GM19025 (cell line): ENCODE measurements at regions not wholly inside any gene's neighbourhood (a gene's known extent, or its start where the extent isn't known, plus 50 kb on each side); places are given as distances from the start of the nearest gene placed in this dataset.

ENCODE experiments used
- ATAC-seq: cut with Tn5 transposase; IDR thresholded peaks from one replicate; pipeline ENCODE4 v1.9.1; 2021; ENCODE audit warnings: mild to moderate bottlenecking, low read depth, moderate library complexity; ENCODE audit not compliant: unreplicated experiment

DNA sequence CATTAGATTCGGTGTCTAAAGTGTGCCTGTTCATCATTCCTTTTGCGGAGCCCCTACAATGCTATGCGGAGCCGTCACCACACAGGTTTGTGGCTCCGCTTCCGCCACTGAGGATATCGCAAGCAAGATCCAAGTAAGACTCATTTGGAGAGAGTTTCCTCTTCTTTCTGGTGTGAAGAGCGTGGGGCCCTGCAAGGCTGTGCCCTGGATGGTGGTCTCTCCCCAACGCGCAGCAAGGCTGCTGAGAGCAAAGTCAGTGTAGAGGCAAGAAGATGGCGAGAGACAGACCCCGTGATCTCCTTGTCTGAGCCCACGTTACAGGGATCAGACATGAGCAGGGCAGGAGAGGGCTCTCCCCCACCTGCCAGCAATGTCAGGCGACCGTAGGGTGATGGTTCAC is 96.3 kb upstream of the AFDN start:
- ATAC-seq, result no peak

DNA sequence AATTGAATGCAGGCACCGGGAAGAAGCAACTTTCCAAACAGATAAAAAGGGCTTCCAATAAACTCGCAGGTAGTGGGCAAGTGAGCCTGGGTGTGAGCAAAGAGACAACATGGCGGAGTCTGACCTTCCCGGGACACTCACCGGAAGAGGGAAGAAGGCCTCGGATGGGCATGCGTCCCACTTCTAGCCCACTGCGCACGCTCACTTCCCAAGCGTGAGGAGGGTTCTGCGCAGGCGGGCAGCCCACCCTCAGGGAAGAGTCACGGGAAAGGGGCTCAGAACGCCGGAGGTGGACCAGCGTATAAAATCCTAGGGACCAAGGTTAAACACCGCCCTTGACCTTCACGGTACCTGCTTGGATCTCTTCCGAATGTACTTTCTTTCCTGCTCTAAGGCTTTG is 95.5 kb upstream of the AFDN start:
- ATAC-seq, result no peak

DNA sequence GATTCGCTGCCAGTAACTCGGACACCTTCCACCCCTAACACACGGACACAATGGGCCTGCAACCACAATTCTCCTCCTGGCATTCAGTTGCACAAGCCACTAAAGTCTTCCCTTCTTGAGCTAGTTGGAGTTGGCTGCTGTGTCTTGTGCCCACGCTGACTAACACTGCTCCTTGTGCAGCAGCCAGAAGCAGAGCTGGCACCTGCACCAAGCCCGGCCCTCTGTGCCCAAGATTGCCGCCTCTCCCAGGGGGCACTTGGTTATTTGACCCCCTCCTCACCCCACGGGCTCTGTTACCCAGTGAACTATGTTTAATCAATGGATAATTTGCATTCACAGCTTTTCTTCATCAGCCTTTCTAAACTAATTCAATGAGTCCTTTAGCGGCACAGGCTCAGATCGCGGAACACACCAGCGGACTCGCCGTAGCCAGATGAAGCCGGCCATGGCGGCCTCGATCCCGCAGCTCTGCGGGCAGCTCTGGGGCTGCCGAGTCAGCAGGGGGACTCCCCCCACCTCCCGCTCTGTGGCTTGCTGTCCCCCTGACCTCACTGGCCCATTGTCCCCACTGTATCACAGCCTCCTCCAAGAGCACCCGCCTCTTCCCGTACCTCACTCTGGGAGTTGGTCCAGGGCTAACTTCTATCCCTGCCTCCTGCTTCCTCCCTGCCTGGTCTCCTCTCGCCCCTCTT is 94.8 kb upstream of the AFDN start:
- no peak for ATAC-seq

DNA sequence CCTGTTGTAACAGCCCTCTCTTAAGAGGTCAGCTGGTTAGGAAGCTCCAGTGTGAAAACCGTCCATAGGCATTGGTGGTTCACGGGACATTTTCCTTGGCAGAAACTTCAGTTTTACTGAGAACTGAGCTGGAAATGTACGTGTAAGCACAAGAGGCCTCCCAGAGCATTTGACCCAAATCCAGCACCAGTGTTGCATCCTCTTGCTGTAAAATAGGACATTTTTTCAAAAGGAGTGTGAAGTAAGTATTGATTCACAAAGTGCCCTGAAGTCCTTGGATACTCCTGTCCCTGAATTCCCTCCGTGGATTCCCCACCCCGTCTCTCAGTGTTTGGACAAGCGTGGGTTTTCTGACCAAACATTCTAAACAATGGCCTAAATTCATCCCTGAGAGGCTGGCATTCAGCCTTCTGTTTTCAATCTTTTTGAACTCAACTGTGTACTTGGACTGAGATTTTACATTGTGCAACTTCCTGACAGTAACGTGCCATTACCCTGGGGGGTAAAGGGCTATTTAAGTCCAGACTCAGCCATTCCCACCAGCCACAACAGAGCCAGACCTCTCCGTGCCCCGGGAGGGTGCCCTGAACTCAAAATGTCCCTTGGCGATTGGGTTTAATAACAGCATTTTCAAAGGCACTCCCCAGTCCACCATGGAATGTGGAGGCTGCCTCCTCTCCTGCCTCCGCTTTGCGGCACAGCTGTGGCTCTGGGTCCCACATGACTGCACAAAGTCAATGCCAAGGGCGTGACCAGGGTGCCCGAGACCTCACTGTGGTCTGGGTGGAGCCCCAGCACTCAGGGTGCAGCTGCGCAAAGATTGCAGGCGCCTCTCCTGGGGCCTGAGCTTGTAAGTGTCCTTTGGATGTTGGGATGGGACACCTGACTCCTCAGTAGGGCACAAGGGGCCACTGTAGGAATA is 92.7 kb upstream of the AFDN start:
- ATAC-seq, result no peak

DNA sequence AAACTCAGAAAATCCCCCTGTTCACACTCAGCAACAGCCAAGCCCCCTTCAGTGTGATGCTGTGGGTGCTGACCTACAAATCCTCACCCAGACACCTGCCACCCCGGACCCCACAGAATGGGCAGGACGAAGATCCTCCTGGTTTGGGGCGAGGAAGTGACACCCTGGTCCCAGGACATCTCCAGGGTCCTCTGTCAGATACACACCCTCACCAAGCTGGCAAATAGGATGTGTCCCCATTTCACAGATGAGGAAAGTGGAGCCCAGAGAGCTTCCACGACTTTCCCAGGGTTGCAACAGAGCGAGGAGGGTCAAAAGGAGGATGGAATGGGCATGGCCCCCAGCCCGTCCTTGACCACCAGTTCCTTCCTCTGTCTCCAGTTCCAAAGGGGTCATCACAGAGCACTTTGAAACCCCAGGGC is 92.0 kb upstream of the AFDN start:
- no peak for ATAC-seq

DNA sequence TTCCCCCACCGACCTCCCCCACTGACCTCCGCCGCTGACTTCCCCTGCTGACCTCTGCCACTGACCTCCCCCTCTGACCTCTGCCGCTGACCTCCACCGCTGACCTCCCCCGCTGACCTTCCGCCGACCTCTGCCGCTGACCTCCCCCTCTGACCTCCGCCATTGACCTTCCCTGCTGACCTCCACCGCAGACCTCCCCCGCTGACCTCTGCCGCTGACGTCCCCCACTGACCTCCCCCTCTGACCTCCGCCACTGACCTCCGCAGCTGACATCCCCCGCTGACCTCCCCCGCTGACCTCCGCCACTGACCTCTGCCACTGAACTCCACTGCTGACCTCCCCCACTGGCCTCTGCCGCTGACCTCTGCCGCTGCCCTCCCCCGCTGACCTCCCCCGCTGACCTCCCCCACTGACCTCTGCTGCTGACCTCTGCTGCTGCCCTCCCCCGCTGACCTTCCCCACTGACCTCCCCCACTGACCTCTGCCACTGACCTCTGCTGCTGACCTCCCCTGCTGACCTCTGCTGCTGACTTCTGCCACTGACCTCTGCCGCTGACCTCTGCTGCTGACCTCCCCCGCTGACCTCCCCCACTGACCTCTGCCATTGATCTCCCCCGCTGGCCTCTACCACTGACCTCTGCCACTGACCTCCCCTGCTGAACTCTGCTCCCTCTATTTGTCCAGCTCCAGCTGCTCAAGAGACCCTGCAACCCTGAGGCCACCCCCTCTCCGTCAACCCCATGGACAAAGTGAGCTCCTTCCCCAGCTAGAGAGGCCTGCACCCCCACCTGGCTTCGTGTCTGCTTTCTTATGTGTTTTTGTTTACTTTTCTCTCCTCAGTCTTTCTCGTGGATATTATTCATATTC is 91.4 kb upstream of the AFDN start:
- no peak for ATAC-seq

DNA sequence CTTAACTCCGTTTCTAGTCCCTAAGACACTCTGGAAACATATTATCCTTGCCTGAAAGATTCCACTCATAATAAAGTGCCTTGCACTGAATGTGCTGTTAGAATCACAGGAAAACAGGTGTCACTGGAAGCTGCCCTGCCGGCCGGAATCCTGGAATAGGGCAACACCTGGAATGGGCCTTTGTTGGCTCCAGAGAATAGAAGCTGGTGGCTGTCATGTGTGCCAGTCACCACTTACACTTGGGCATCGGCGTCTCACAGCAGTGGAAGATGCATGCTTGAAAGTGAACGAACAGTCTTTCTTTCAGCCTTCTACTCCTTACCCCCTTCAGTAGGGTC is 90.8 kb upstream of the AFDN start:
- ATAC-seq, result no peak

DNA sequence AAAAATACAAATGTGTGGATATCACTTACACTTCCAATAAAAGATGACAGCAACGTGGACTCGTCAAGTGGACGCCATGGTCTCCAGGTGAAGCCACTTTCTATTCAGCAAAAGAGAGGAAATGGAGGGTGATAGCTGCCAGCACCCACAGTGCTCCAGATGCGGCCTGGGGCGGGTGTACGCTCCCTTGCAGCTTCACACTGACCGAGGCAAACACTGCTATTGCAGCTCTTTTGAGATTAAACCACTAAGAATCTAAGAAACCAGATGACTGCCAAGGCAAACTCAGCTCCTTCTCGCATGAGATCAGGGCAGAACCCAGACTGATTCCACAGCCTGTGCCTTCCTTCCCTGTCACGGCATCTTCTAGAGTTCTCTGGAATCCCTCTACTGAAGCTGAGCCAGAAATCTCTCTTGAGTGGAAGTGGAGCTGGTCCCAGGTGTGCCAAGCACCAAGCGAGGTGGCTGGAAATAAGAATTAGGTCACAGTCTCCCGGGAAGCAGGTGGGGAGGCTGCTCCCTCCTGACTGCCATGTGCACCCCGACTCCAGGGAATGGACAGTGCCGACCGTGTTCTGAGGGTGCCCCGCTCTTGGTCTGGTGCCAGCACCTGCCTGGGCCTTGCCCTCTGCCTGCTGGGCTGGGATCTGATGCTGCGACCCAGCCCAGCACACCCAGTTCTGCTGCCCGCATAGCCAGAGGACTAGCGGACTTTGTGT is 90.1 kb upstream of the AFDN start:
- no peak for ATAC-seq

DNA sequence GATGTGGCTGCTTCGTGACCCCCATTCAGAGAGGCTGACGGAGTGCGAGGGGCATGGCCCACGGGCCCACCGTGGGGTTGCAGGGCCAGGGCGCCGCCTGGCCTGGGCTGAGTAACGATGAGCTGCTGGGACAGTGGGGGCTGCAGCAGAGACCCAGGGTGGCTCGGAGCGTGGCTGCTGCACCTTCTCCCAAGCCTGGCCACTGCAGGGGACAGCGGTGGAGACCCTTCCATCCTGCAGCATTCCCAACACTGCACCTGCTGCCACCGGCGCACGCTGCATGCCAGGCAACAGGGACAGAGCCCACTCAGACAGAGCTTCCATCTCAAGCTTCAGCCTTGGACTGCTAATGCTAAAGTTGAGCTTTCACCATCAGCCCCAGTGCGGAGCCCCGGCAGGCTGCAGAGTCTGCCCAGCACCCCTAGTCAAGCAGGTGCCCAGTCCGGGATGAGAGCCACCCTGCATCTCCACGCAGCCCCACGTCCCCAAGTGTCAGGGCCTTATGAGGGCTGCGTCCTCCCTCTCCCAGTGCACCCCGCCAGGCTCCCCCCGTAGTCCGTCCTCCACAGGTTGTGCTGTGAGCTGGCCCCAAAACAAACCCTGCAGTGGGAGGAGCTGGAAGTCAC is 89.4 kb upstream of the AFDN start:
- ATAC-seq, result no peak

DNA sequence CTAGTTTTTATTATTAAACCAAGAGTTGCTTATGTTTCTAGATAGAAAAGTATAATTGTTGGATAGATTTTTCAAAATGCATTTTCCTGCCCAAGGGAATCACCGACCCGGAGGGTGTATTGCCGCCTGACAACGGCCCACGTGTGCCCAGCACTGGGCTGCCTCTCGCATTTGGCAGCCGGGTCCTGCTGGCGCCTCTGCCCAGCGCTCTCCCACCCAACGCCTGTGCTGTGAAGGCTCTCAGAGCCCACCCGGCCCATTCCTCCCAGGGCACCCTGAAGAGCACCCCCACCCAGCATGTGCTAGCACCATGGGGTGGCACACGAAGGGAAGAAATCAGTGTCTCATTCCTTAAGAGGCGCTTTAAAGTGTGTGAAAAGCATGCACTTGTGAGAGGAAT is 88.3 kb upstream of the AFDN start:
- no peak for ATAC-seq

DNA sequence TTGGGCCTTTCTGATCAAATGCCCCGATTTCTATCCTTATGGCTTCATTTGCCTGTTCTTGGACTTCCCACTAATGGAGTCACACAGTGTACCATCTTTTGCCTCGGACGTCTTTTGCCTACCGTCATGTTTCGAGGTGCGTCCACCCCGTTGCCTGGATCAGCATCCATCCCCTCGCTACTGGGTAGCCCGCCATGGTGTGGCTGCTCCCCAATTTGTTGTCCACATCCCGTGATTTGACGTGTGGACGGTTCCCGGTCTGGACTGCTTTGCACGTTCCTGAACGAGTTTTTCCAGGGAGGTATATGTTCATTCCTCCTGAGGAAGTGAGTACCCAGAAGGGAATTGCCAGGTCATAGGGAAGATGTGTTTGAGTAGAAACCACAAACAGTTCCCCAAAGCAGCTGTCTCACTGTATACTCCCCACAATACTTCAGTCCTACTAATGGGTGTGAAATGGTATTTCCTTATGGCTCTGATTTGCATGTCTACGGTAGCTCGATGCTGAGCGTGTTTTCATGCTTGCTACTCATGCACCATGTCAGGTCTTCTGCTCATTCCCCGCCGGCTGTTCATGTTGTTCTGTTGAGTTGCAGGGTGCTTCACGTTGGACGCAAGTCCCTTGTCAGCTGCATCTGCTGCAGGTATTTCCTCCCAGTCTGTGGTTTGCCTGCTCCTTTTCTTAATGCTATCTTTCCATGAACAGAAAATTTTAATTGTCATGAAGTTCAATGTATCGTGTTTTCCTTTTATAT is 86.8 kb upstream of the AFDN start:
- ATAC-seq, result no peak

DNA sequence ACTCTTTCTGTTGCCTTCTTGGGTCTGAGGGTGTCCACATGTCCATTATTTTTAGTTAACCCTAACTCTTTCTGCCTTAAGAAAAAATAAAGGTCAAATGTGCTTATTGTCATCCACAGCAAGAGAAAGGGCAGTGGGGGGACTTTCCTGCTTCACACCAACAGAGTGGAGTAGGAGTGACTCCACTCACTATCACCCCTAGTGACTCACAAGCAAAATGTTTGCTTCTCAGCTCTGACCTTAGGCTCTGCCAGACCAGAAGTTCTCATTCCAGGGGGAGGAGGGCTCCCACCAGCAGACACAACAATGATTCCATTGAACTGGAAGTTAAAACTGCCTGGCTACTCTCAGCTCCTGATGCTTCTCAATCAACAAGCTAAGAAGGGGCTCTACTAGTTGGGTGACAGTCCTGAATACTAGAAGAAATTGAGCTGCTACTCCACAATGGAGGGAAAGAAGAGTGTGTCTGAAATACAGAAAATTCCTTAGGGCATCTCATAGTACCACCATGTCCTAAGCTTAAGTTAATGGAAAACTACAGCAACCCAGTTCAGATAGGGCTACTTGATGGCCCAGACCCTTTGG is 83.9 kb upstream of the AFDN start:
- no peak for ATAC-seq

DNA sequence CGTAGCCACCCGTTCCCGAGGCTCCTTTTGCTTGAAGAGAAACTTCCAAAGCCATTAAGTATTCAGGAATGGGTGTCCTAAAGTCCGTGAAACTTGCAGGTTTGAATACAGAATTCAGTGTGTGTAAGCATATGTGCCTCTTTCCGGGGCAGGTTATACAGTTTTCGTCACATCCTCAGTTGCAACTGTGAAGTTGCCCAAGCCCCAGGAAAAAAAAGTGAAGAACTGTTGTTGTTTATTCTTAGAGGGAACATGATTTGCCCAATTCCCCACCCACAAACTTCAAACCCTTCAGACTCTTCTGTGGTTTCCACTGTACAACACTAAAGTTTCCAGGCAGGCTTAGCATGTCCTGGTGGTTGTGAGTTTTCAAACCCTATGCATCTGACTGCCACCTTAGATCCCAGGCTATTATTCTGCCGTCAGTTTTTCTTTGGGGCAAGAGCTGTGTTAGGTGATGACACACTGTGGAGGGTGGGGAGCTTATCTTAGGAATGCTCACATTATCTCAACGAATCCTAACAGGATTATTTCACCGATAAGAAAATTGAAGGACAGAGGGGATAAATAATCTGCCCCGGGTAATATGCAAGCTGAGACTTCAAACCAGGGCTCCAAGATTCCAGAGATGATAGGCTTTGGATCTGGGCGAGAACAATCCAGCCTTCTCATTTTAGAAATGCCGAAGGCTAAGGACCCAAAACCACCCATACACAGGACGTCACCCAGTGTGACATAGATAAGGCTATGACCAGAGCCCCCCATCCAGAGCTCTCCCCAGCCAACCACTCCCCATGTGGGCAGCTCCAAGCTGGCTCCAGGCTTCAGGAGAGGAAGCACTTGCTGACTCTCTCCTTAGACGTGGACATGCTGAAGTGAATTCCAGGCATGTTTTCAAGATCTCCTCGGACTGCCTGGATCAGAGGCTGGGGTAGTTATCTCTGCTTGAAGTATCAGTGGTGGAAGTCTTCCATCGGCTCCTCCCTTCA is 81.7 kb upstream of the AFDN start:
- ATAC-seq, result no peak

DNA sequence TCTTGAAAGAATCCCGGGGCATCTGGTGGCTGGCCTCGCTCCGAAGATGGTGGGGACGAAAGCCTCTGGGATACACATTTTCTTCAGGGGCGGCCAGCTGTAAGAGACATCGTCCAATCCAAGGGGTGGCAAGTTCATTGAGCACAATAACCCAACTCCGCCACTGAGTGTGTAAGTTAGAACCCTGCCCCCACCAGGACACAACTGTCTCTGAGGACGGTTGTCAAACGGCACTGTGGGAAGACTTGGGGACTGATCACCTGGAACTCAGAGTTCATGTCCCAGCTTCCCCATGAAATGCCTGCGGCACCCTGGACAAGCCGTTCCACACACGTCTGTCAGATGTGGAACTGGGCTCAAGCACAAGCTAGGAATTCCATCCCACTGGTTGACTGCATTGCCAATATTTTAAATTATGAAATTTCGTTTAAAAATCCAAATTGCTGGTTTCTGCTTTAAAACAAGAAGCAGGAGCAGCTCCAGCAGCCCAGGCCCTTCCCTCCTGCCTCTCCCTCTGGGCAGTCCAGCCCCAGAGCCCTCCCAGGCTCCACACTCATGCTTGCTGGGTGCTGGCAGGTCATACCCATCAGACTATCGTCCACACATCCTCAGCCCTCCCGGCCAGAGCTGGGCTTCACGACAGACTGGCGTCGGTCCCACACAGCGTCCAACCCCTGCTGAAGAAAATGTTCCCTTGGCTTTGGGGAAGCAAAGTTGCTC is 80.9 kb upstream of the AFDN start:
- no peak for ATAC-seq

DNA sequence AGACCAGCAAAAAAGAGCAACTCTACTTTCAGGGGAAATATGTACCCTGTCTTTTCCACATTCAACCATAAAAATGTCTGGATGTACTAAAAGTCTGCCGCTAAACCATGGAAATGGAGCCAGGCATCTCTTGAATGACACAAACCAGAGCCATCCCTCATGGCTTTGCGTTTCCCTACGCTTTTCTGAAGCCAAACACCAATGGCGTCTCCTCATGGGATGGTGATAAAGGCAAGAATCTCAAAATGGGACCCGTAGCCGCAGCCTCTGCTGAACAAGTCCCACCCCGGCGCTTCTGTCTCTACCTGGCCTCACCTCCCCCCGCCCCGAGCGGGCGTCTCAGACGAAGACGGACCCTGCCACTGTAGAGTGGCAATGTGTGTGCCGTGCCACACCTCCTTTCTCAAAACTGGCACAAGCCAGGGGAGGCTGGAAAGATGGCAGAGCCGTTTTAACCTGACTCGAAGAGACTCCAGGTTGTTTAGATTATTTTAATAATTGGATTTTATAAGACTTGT is 80.3 kb upstream of the AFDN start:
- ATAC-seq, result no peak

DNA sequence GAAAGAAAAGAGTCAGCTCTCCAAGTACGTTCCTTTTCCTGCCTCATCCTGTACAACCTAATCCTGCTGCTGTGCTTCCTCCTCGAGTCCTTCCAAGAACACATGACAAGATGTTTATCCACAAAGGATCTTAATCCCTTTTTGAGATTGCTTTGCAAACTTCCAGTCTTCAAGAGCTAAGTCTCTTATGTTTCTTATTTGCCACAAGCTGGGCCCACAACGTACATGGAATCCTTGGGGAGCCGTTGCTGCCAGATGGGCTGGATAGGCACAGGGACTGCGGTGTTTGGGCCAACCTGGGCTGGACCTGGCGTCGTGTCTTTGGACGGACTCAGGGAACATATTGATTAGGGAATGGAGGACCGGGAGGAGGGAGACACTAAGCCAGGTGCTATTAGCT is 79.7 kb upstream of the AFDN start:
- ATAC-seq, result no peak

DNA sequence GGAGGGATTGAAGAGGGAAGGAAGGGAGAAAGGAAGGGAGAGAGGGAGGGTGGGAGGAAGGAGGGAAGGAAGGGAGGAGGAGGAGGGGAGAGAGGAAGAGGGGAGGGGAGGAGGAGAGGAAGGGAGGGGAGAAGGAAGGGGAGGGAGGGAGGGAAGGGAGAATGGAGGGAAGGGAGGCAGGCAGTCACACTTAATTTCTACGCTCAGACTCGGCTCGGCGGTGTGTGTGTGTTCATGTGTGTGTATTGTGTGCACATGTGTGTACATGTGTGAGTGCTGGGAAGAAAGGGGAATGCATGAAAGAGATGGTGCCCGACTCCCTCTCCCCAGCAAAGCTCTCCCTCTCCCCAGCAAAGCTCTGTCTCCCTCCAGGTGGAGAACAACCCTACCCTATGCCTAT is 79.1 kb upstream of the AFDN start:
- no peak for ATAC-seq
